Choroid plexus epithelial cell (primary cell): ENCODE measurements at regions not wholly inside any gene's neighbourhood (a gene's known extent, or its start where the extent isn't known, plus 50 kb on each side); places are given as distances from the start of the nearest gene placed in this dataset.

Source experiments
- DNase-seq: peaks from one replicate; pipeline ENCODE4 v3.0.0-alpha.2; 2010; ENCODE audit warnings: low read depth
- H3K4me3 ChIP-seq: 2 replicates; pipeline ENCODE4 v1.5.1; 2011; ENCODE audit warnings: low read depth, mild to moderate bottlenecking, control low read depth, low read length, moderate library complexity
- CTCF ChIP-seq: conservative IDR thresholded peaks from 2 replicates; pipeline ENCODE4 v1.5.1; 2011; ENCODE audit warnings: low read depth, mild to moderate bottlenecking, control low read depth, inconsistent platforms, low read length, moderate library complexity

- DNase-seq = no peak
- no peak for TF ChIP-seq CTCF
- H3K4me3 ChIP-seq = no peak overlapping the region
Observed at GRCh38 chr19:30165228-30165813, 206.9 kb upstream of the ZNF536 start.

GRCh38 chr19:30167206-30167868 lies 204.8 kb upstream of the ZNF536 start:
- no peak for TF ChIP-seq CTCF
- DNase-seq = no peak
- H3K4me3 ChIP-seq = no peak overlapping the region

GRCh38 chr19:30167976-30168635 lies 204.1 kb upstream of the ZNF536 start:
- DNase-seq = no peak
- no peak for TF ChIP-seq CTCF

GRCh38 chr19:30168760-30169159 lies 203.4 kb upstream of the ZNF536 start:
- DNase-seq = no peak
- H3K4me3 ChIP-seq = no peak overlapping the region
- no peak for TF ChIP-seq CTCF

More at GRCh38 chr19:30167976-30168635, 204.1 kb upstream of the ZNF536 start:
- no peak overlapping the region for H3K4me3 ChIP-seq

- no peak for TF ChIP-seq CTCF
- no peak for DNase-seq
- H3K4me3 ChIP-seq = no peak overlapping the region
Observed at GRCh38 chr19:30169196-30169900, 202.8 kb upstream of the ZNF536 start.

GRCh38 chr19:30170081-30170480 lies 202.1 kb upstream of the ZNF536 start:
- DNase-seq = no peak
- no peak for TF ChIP-seq CTCF
- H3K4me3 ChIP-seq = no peak overlapping the region
